Osteocyte (in vitro differentiated cells): ENCODE measurements at regions not wholly inside any gene's neighbourhood (a gene's known extent, or its start where the extent isn't known, plus 50 kb on each side); places are given as distances from the start of the nearest gene placed in this dataset.

ENCODE experiments used
- DNase-seq: peaks from one replicate; pipeline ENCODE4 v3.0.0; 2021; ENCODE audit warnings: mixed read lengths; ENCODE audit not compliant: unreplicated experiment; ENCODE audit errors: extremely low spot score
- H3K27ac Mint-ChIP-seq: one replicate; pipeline ENCODE4 v1.8.0; 2021; ENCODE audit warnings: mild to moderate bottlenecking, mixed read lengths; ENCODE audit not compliant: unreplicated experiment
- H3K27me3 Mint-ChIP-seq: one replicate; pipeline ENCODE4 v1.8.0; 2021; ENCODE audit warnings: mixed read lengths; ENCODE audit not compliant: unreplicated experiment
- H3K36me3 Mint-ChIP-seq: one replicate; pipeline ENCODE4 v1.8.0; 2021; ENCODE audit warnings: mixed read lengths; ENCODE audit not compliant: unreplicated experiment
- H3K4me1 Mint-ChIP-seq: one replicate; pipeline ENCODE4 v1.8.0; 2021; ENCODE audit warnings: mixed read lengths; ENCODE audit not compliant: unreplicated experiment
- H3K4me3 Mint-ChIP-seq: one replicate; pipeline ENCODE4 v1.8.0; 2021; ENCODE audit warnings: mild to moderate bottlenecking, moderate library complexity, mixed read lengths; ENCODE audit not compliant: unreplicated experiment
- H3K9me3 Mint-ChIP-seq: one replicate; pipeline ENCODE4 v1.8.0; 2021; ENCODE audit warnings: mixed read lengths; ENCODE audit not compliant: unreplicated experiment
- CTCF ChIP-seq: fragments of 200-600 bp; sonication (generic); IDR thresholded peaks from 2 replicates; pipeline ENCODE4 v1.5.0; 2021; ENCODE audit warnings: antibody characterized with exemption, mild to moderate bottlenecking, moderate library complexity

GRCh38 chr7:91342346-91342745 lies 78.1 kb downstream of the FZD1 start:
- Mint-ChIP-seq H3K4me3 (no peak overlapping the region), H3K27ac (no peak overlapping the region), H3K4me1 (peaks cover 13% of the 10 kb centered on the region), H3K36me3 (no peaks in the 10 kb centered on the region), H3K27me3 (peaks cover 16% of the 10 kb centered on the region), H3K9me3 (peaks cover 6% of the 10 kb centered on the region)
- no peak for TF ChIP-seq CTCF
- no peak for DNase-seq

- peaks cover 16% of the 10 kb centered on the region for H3K27me3 Mint-ChIP-seq
- H3K36me3 Mint-ChIP-seq = no peaks in the 10 kb centered on the region
- H3K4me3 Mint-ChIP-seq = no peak overlapping the region
- DNase-seq = no peak
- no peak overlapping the region for H3K27ac Mint-ChIP-seq
- TF ChIP-seq CTCF = no peak
- peaks cover 6% of the 10 kb centered on the region for H3K9me3 Mint-ChIP-seq
- peaks cover 24% of the 10 kb centered on the region for H3K4me1 Mint-ChIP-seq
Observed at GRCh38 chr7:91343420-91343960, 79.3 kb downstream of the FZD1 start.

- Mint-ChIP-seq H3K9me3 (peaks cover 2% of the 10 kb centered on the region), H3K4me3 (no peak overlapping the region), H3K36me3 (no peaks in the 10 kb centered on the region), H3K4me1 (peaks cover 29% of the 10 kb centered on the region), H3K27ac (no peak overlapping the region), H3K27me3 (peaks cover 16% of the 10 kb centered on the region)
- no peak for TF ChIP-seq CTCF
- DNase-seq = no peak
Observed at GRCh38 chr7:91343996-91344629, 79.9 kb downstream of the FZD1 start.

- H3K36me3 Mint-ChIP-seq = no peaks in the 10 kb centered on the region
- H3K27me3 Mint-ChIP-seq = peaks cover 16% of the 10 kb centered on the region
- TF ChIP-seq CTCF = no peak
- H3K4me1 Mint-ChIP-seq = peaks cover 32% of the 10 kb centered on the region
- no peak for DNase-seq
- no peaks in the 10 kb centered on the region for H3K9me3 Mint-ChIP-seq
- no peak overlapping the region for H3K4me3 Mint-ChIP-seq
- H3K27ac Mint-ChIP-seq = no peak overlapping the region
Observed at GRCh38 chr7:91344911-91345310, 80.7 kb downstream of the FZD1 start.

GRCh38 chr7:91345449-91345848 lies 81.2 kb downstream of the FZD1 start:
- TF ChIP-seq CTCF = no peak
- Mint-ChIP-seq H3K27ac (no peak overlapping the region), H3K9me3 (no peaks in the 10 kb centered on the region), H3K27me3 (peaks cover 16% of the 10 kb centered on the region), H3K4me1 (peaks cover 32% of the 10 kb centered on the region), H3K36me3 (no peaks in the 10 kb centered on the region), H3K4me3 (no peak overlapping the region)
- no peak for DNase-seq
